Loucy (cell line): ENCODE measurements at regions not wholly inside any gene's neighbourhood (a gene's known extent, or its start where the extent isn't known, plus 50 kb on each side); places are given as distances from the start of the nearest gene placed in this dataset.

Experiments
- H2AFZ ChIP-seq: fragments of 200-600 bp; sonication (generic); 2 replicates; pipeline ENCODE4 v1.6.0; 2016; ENCODE audit warnings: antibody characterized with exemption, mild to moderate bottlenecking, low read length, moderate library complexity
- H3F3A ChIP-seq: fragments of 200-600 bp; 2 replicates; pipeline ENCODE4 v1.6.0; 2016; ENCODE audit warnings: antibody characterized with exemption, low read depth, mild to moderate bottlenecking
- H3K27me3 ChIP-seq: fragments of 200-600 bp; sonication (generic); 2 replicates; pipeline ENCODE4 v1.6.1; 2014; ENCODE audit warnings: low read length, mild to moderate bottlenecking; ENCODE audit not compliant: insufficient read depth, poor library complexity, severe bottlenecking
- H3K36me3 ChIP-seq: fragments of 200-600 bp; sonication (generic); 2 replicates; pipeline ENCODE4 v1.6.1; 2016; ENCODE audit warnings: low read length; ENCODE audit not compliant: insufficient read depth
- H3K4me1 ChIP-seq: fragments of 200-600 bp; sonication (generic); 2 replicates; pipeline ENCODE4 v1.5.1; 2014; ENCODE audit warnings: low read length, mild to moderate bottlenecking; ENCODE audit not compliant: insufficient read depth, poor library complexity, severe bottlenecking
- H3K4me2 ChIP-seq: fragments of 200-600 bp; sonication (generic); 2 replicates; pipeline ENCODE4 v1.6.0; 2014; ENCODE audit warnings: antibody characterized with exemption, low read length, low read depth, mild to moderate bottlenecking; ENCODE audit not compliant: poor library complexity, severe bottlenecking
- H3K4me3 ChIP-seq: fragments of 200-600 bp; sonication (generic); 2 replicates; pipeline ENCODE4 v1.5.1; 2014; ENCODE audit warnings: low read length, mild to moderate bottlenecking, mixed read lengths; ENCODE audit not compliant: poor library complexity, severe bottlenecking
- H3K79me2 ChIP-seq: fragments of 200-600 bp; sonication (generic); 2 replicates; pipeline ENCODE4 v1.6.1; 2014; ENCODE audit warnings: low read length; ENCODE audit not compliant: insufficient read depth
- H3K9ac ChIP-seq: fragments of 200-600 bp; sonication (generic); 2 replicates; pipeline ENCODE4 v1.6.0; 2014; ENCODE audit warnings: mild to moderate bottlenecking, low read depth, low read length, moderate library complexity; ENCODE audit not compliant: poor library complexity, severe bottlenecking
- H3K9me2 ChIP-seq: fragments of 200-600 bp; sonication (generic); replicated peaks from 2 replicates; pipeline ENCODE4 v1.6.1; 2016; ENCODE audit warnings: low read depth, low read length, mixed read lengths
- H3K9me3 ChIP-seq: fragments of 200-600 bp; sonication (generic); 2 replicates; pipeline ENCODE4 v1.6.1; 2014; ENCODE audit warnings: mild to moderate bottlenecking, antibody characterized with exemption, low read length, low read depth; ENCODE audit not compliant: insufficient read depth
- H4K20me1 ChIP-seq: fragments of 200-600 bp; sonication (generic); 2 replicates; pipeline ENCODE4 v1.6.0; 2014; ENCODE audit warnings: antibody characterized with exemption, low read length, mild to moderate bottlenecking; ENCODE audit not compliant: insufficient read depth, poor library complexity, severe bottlenecking
- EZH2phosphoT487 ChIP-seq: fragments of 200-600 bp; IDR thresholded peaks from 2 replicates; pipeline ENCODE4 v1.6.1; 2018; ENCODE audit warnings: antibody characterized with exemption, mild to moderate bottlenecking, moderate library complexity, borderline replicate concordance
- TF ChIP-seq, protein P1 (sequence below): fragments of 200-600 bp; sonication (generic); conservative IDR thresholded peaks from 2 replicates; pipeline ENCODE4 v1.5.1; 2014; ENCODE audit warnings: mild to moderate bottlenecking, antibody characterized with exemption, low read length

DNA sequence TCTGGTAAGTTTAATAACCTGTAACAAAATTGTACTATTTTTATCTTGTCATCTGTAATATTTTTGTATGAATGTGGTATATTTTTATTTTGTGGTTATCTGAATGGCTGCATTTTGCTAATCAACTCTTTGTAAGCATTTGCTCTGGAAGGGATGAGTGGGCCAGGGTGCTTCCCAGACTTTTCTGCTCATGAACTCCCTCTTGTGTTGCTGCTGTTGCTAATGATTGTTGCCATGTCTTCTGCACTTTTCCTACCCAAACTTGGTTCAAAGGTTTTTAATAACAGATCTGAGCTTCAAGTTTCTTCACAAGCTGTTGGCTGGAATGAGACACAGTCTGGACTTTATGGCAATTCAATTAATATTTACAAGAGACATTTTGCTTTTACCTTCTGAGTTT is 1005.7 kb downstream of the HACE1 start:
- H3K36me3 ChIP-seq, result no peaks in the 10 kb centered on the region
- H3K9ac ChIP-seq, result no peak overlapping the region
- H3K79me2 ChIP-seq, result no peaks in the 10 kb centered on the region
- H3K4me1 ChIP-seq, result no peaks in the 10 kb centered on the region
- no peak overlapping the region for H3K4me3 ChIP-seq
- no peaks in the 10 kb centered on the region for H3K9me2 ChIP-seq
- no peaks in the 10 kb centered on the region for H3K9me3 ChIP-seq
- no peaks in the 10 kb centered on the region for H4K20me1 ChIP-seq
- no peaks in the 10 kb centered on the region for H3F3A ChIP-seq
- H2AFZ ChIP-seq, result no peak overlapping the region
- no peak for TF ChIP-seq EZH2phosphoT487
- TF ChIP-seq, protein P1, sequence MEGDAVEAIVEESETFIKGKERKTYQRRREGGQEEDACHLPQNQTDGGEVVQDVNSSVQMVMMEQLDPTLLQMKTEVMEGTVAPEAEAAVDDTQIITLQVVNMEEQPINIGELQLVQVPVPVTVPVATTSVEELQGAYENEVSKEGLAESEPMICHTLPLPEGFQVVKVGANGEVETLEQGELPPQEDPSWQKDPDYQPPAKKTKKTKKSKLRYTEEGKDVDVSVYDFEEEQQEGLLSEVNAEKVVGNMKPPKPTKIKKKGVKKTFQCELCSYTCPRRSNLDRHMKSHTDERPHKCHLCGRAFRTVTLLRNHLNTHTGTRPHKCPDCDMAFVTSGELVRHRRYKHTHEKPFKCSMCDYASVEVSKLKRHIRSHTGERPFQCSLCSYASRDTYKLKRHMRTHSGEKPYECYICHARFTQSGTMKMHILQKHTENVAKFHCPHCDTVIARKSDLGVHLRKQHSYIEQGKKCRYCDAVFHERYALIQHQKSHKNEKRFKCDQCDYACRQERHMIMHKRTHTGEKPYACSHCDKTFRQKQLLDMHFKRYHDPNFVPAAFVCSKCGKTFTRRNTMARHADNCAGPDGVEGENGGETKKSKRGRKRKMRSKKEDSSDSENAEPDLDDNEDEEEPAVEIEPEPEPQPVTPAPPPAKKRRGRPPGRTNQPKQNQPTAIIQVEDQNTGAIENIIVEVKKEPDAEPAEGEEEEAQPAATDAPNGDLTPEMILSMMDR, result no peak
- H3K4me2 ChIP-seq, result no peak overlapping the region
- H3K27me3 ChIP-seq, result no peaks in the 10 kb centered on the region

DNA sequence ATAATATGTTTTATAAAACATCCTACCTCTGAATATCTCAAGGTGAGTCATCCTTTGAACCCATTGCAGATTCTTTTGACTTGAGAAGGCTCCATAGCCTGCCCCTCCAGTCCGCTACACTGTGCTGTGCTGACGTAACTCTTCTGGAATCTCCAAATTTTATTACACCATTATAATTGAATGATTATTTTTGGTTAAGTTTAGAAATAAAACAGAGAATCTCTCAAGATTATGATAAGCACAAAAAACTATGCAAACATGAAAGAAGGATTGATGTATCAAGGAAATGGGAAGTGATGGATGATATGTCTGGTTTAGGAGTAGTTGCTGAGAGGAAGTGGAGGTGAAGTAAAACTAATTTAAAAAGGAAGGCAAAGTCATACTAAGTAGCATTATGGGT is 1021.3 kb downstream of the HACE1 start:
- 0 out of 2 replicates have a peak, but pooled peaks cover 4% of the 10 kb centered on the region for H3K9me2 ChIP-seq
- no peaks in the 10 kb centered on the region for H3K36me3 ChIP-seq
- no peaks in the 10 kb centered on the region for H3K27me3 ChIP-seq
- H3K9ac ChIP-seq, result no peak overlapping the region
- H3K79me2 ChIP-seq, result no peaks in the 10 kb centered on the region
- TF ChIP-seq EZH2phosphoT487, result no peak
- TF ChIP-seq, protein P1, result no peak
- no peak overlapping the region for H2AFZ ChIP-seq
- H3K9me3 ChIP-seq, result no peaks in the 10 kb centered on the region
- no peaks in the 10 kb centered on the region for H3K4me1 ChIP-seq
- no peak overlapping the region for H3K4me2 ChIP-seq
- no peak overlapping the region for H3K4me3 ChIP-seq
- H4K20me1 ChIP-seq, result no peaks in the 10 kb centered on the region
- H3F3A ChIP-seq, result no peaks in the 10 kb centered on the region

DNA sequence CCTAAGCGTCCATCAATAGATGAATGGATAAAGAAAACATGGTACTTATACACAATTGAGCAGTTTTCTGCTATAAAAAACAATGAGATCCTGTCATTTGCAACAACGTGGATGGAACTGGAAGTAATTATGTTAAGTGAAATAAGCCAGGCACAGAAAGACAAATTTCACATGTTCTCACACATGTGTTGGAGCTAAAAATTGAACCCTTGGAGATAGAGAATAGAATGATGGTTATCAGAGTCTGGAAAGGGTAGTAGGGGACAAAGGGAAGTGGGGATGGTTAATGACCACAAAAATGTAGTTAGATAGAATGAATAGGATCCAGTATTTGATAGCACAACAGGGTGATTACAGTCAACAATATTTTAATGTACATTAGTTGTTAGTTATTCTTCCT is 1033.5 kb downstream of the HACE1 start:
- Histone ChIP-seq H3K9me2 (no peaks in the 10 kb centered on the region), H3K4me2 (no peak overlapping the region), H3K36me3 (no peaks in the 10 kb centered on the region), H3K79me2 (no peaks in the 10 kb centered on the region), H3K4me3 (no peak overlapping the region), H2AFZ (no peak overlapping the region), H3K9me3 (no peaks in the 10 kb centered on the region), H3K9ac (no peak overlapping the region), H3F3A (no peaks in the 10 kb centered on the region), H3K4me1 (no peaks in the 10 kb centered on the region), H4K20me1 (no peaks in the 10 kb centered on the region), H3K27me3 (no peaks in the 10 kb centered on the region)
- TF ChIP-seq EZH2phosphoT487, result no peak
- TF ChIP-seq, protein P1, result no peak
